GM13976 (cell line): ENCODE measurements at regions not wholly inside any gene's neighbourhood (a gene's known extent, or its start where the extent isn't known, plus 50 kb on each side); places are given as distances from the start of the nearest gene placed in this dataset.

Source experiments
- DNase-seq: peaks from one replicate; pipeline ENCODE4 v3.0.0; 2012; ENCODE audit warnings: low spot score
- CTCF ChIP-seq: IDR thresholded peaks from 2 replicates; pipeline ENCODE4 v1.5.1; 2012; ENCODE audit warnings: borderline replicate concordance, mild to moderate bottlenecking; ENCODE audit not compliant: insufficient read depth; ENCODE audit errors: extremely low read depth, missing control alignments, control extremely low read depth
- in situ Hi-C: fragments of 300-500 bp; cut with MboI; formaldehyde crosslinking; loops from one replicate; pipeline ENCODE4 v1.12.0; 2022; ENCODE audit warnings: low sequenced_read_pairs, mixed read lengths, inconsistent platforms; ENCODE audit not compliant: unreplicated experiment

GRCh38 chr13:80400164-80400864, 59.4 kb upstream of the SPRY2 start:
- DNase-seq: no peak
- in situ Hi-C loops: no loop called here
- TF ChIP-seq CTCF: no peak

- in situ Hi-C loops: no loop called here
- no peak for DNase-seq
- TF ChIP-seq CTCF: no peak
Observed at GRCh38 chr13:80399340-80400163, 58.6 kb upstream of the SPRY2 start.
